GDM1 (cell line): ENCODE measurements at regions not wholly inside any gene's neighbourhood (a gene's known extent, or its start where the extent isn't known, plus 50 kb on each side); places are given as distances from the start of the nearest gene placed in this dataset.
A peak's percentile ranks its signal among the peaks of the same experiment; 100 is the strongest.

ENCODE experiments used
- DNase-seq: peaks from one replicate; lab custom pipeline; 2025; lab: John Stamatoyannopoulos, UW

DNA sequence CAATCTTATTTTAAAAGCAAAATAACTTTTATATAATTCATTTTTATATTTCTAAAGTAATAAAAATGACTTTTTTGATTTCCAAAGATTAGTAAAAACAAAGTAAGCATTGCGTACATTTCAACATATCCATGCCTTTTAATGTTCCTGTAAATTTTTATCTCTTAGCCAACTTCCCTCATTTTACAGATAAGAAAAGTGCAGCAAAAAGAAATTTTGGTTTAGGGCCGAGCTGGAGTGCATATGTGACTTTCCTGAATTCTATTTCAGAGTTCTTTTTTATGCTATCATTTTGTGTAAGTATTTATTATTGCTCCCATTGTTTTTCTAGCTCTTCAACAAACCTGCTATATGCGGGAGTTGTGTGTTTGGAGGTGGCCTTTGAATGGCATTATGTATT lies 195.3 kb downstream of the NHLRC3 start:
- no peak for DNase-seq

DNA sequence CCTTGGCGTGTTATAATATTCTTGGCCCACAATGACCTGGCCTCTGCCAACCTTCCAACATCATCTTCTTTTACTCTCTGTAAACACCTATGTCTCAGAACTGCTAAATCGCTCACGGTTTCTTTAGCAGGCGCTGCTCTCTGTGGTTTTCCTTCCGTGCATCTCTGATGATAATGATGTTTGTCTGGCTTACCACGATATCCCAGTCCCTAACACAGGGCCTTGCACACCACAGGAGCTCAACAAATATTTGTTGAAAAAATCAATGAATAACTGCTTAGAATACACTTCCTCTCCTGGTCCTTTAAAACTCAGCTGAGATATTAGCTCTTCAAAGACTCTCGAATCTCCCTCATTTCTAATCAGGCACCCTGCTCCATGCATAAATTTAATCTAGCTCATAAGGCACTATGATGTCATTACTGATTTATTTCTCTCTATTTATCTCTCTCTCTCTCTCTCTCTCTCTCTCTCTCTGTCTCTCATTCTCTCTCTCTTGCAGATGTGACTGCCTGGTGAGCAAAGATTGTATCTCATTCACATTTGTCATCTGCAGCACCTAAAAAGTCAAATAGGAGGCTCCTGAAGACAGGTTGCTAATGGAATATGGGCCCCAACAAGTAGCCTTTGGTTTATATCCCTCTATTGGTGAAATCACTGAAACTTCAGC lies 206.4 kb downstream of the NHLRC3 start:
- no peak for DNase-seq

DNA sequence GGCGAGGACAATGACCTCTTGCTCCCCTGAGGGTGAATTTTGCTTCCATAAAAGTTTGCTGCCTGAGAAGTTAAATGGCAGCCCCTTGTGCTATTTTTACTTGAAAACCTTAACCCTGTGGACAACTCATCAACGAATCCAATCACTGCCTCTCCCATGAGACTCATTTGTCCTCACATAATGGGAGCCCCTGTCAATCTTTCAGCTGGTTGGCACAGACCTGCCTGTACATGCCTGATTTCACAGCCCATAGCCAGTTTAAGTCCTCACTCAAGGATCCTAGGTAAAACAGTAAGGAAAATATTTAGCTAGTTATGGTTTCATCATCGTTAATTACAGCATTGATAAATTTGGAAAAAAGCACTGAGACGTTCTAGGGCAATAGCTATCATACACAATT lies 207.4 kb downstream of the NHLRC3 start:
- DNase-seq, result no peak

DNA sequence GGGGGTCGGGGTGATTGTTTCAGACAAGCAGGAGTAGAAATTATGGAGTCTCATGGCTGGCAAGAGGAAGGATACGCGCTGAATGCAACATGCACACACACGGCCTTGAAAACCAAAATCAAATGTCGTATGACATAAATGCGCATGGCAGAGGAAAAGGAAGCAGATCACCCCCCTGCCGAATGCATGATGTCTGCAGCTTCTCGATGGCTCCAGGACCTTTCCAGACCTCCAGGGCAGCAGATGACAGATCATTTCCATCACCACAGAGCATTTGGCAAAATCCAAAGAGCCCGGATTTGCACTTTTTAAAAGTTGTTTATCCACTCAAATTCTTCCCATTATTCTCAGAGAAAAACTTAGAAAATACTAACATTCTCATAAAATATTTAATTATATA lies 211.7 kb downstream of the NHLRC3 start:
- no peak for DNase-seq

DNA sequence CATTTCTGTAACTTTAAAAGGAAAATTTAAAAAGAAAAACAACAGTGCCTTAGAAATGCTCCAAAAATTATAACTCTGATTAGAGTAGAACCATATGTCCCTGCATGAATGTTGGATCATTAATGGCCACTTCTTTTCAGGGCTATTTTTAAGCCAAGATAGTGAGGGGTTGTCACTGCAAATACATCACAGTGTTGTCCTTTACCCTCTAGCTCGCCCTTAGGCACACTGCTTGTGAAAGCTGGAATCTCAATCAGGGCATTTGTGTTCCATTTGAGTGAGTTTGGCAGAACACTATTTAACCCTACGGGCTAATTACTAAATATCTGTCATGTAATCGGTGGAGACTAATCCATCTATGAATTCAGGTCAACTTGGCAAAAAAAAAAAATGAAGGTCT lies 212.2 kb downstream of the NHLRC3 start:
- no peak for DNase-seq

DNA sequence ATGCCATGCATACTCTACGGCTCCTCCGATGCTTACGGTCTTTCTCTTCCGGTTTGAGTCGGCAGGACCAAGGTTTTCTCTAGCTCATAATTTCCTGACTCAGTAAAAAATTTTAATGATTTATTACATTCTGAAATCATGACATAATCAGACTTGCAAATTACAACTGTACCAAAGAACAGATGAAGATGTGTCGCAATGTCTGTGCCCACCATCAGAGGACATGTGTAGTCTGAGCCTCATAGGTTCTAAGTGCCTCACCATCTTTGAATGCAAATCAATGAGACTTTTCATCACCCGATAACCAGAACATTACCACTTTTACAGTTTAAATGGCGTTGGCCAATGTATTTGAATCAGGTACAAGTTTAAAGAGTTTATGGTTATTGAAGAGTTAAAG lies 213.1 kb downstream of the NHLRC3 start:
- DNase-seq, result no peak

DNA sequence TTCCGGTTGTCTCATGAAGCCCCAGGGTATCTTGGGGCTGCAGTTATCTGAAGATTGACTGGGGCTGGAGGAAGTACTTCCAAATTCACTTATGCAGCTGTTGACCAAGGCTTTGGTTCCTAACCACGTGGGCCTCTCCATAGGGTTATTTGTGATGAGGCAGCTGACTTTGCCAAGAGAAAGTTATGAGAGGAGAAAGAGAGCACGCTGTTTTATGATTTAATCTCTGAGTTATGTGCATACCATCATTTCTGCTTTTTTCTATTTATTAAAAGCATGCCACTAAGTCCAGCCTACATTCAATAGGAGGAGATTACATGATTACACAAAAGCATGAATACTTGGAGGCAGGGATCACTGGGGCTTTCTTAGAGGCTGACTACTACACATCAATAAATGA lies 215.5 kb downstream of the NHLRC3 start:
- no peak for DNase-seq

DNA sequence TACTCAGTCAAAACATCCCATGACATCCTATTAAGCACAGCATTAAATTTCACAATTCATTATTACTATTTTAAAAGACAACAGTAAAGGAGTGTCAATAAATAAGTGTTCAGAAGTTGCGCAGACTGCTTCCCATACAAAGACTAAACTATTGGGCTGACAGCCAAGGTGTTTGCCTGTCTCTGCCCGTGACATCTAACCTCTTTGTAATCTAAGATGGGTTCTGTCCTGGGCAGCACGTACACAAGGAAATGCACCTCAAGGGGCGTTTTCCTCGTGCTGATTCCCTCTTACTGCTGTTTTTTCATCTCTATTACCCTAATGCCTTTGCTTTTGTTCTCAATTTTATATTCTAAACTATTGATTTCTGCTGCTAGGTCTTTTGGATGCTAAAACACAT lies 216.3 kb downstream of the NHLRC3 start:
- DNase-seq, result no peak

DNA sequence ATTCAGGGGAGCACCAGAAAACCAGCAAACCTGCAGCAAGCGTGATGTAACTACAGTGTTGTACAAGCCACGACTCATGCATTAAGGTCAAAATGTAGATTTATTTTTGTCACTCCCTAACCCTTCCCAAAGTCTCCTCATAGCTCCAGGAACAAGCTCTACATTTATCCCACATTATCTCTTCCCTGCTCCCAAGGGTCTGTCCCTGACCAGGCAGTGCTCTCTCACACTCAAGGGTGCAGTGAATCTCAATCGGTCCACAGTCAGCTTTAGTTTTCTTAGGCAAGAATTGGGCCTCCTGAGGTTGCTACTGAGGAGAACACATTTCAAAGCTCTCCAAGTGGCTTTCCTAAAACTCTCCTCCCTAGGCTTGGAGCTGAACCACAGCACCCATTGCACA lies 219.4 kb downstream of the NHLRC3 start:
- no peak for DNase-seq

DNA sequence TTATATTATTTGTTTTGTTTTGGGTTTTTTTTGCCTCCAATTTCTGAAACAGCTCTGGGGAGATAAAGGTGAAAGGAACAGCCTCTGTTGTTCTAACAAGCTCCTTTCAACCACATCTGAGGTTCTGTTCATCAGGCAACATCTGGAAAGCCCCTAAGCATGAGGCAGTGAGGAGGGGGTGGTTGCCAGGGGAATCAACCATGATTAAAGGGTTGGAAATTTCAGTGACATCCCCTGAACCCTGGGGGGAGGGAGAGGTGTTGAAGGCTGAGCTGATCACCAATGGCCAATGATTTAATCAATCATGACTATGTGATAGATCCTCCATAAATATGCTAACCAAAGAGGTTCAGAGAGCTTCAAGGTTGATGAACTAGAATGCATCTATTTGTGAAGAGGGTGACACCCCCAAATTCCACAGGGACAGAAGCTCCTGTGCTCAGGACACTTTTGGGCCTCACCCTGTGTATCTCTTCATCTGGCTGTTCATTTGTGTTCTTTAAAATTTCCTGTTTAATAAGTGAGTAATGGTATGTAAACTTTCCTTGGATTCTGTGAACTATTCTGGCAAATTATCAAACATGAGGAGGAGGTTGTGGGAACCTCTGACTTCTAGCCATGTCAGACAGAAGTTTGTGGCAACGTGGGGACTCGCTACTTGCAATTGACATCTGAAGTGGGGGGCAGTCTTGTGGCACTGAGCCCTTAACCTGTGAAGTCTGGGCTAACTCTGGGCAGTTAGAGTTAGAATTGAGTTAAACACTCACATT lies 221.3 kb downstream of the NHLRC3 start:
- DNase-seq, result no peak

DNA sequence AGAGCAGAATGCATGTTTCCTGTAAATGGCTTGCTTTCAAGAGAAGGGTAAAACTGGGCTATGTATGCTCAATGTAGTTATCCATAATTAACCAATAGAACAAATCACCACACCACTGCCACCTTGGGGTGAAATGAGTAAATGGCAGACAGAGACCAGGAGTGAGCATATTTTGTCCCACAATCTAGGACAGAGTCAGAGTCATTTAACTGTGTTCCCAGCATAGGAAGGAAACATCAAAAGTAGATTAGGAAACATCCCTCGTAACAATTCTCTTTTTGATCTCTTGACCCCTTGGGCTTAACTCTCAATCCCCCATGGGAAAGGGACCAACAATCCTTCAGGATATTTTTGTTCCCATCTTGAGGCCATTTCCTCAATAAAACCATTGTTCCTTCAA lies 224.8 kb downstream of the NHLRC3 start:
- peak; percentile 46 for DNase-seq

DNA sequence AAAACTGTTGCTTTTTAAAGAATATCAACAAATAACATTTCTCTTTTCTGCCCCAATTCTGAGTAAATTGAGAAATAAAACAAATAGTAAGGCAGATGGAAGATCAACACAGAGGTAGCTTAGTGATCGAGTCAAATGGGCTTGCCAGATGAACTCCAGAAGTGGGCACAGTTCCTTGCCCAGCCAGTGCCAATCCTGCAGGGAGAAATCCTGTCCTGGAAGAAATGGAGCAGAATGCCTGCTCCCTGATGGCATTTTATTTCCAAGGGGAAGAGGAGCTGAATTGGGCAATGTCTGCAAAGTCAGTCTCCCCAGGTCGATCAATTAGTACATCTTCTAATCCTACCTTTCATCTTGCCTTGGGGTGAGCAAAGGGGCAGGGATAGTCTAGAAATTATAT lies 225.3 kb downstream of the NHLRC3 start:
- DNase-seq, result no peak

DNA sequence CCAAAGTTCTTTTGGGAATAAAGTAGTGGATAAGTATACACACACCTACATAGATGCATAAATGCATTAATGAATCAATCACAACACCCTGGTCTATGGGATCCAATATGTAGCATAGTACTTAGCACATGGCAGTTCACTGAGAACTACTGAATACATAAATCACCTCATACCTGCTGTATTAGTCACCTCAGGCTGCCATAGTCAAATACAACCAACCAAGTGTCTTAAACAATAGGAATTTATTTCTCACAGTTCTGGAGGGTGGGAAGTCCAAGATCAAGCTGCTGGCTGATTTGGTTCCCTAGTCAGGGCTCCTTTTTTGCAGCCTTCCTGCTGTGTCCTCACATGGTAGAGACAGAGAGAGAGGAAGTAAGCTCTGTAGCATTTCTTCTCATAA lies 228.2 kb downstream of the NHLRC3 start:
- DNase-seq, result no peak

DNA sequence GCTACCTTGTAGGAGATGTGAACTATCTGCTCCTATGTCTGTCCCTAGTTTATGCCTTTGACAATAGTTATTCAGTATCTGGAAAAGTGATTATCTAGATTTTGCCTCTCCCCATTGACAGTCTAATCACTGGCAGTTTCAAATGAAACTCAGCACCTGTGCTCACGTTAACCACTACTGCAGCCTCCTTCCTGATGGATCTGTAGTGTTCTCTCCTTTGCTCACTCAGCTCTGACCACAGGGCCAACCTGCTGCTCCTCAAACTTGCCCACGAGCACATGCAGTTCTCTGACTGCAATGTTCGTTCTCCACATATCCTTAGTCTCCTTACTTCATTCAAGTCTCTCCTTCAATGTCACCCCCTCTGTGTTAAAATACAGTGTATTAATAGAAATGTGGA lies 230.1 kb downstream of the NHLRC3 start:
- DNase-seq, result no peak

DNA sequence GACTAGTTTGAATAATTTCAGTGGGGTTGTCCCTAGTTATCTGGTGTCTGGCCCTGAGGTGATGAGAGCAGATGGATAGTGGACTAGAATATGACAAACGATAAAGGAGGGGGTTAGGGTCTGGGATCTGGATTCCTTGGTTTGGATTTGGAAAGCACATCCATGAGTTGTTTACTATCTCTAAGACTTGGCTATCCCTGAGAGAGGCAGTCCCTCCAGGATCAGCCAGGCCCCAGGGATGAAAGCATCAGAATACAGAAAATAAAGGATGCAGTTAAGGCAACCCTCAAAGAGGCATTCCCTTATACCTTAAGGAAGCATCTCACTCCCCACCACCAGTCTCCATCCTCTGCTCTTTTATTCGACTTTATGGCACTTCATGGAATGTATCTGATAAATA lies 230.7 kb downstream of the NHLRC3 start:
- DNase-seq, result no peak

DNA sequence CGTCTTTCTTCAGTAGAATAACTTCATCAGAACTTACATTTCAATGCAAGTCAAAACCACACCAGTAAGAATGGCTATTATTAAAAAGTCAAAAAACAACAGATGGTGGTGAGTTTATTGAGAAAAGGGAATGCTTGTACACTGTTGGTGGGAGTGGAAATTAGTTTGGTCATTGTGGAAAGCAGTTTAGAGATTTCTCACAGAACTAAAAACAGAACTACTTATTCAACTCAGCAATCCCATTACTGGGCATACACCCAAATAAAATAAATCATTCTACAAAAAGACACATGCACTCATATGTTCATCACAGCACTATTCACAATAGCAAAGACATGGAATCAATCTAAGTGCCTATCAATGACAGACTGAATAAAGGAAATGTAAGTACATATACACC lies 231.2 kb downstream of the NHLRC3 start:
- DNase-seq, result no peak

DNA sequence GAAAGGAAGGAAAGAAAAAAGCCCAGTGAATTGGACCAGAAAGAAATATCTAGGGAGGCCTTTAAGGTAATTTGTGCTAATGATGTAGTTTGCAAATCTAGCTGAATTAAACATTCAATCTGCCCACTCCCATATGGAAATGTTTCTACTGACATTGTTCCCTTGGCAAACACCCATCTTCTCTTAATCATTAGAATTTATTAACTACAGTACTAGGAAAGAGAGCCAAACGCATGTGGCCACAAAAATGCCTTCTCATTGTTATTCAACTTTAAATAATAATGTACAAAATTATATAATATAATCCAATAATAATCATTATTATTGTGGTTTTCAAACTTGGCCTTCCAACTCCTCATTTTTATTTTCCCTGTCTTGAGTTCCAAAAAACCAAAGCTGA lies 234.7 kb downstream of the NHLRC3 start:
- no peak for DNase-seq

DNA sequence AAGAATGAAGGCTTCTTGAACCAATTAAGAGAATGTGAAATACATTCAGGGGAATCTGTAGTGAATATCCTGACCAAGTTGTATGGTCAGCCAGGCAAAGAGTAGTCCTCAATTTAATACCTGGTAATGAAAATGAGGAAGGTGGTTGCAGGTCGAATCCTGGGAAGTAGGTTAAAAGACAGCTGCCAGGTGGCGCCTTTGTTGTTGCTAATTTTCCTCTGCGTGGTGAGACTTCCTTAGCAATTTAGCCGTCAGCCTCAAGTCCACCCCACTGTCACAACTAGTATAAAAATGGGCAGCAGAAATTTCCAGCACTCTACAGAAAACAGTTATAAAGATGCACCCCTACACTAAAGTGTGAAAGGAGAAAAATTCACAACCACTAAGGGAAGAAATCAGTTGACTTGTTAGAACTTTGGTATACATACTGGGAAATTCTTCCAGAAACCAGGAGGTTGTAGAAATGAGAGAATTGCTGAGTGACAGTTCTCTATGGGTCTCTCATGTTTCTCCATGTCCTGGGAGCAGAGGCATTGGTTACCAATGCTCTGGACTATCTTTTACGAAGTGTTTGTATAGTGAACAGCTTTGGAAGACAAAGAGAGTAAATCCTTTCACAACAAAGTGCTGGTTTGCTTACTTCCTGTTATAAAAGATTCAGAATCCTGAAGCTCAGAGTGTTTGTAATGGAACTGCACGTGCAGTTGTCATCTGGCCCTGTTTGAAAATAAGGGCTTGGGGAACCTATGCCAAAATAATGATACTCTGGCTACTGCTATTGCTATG lies 235.9 kb downstream of the NHLRC3 start:
- DNase-seq, result no peak

DNA sequence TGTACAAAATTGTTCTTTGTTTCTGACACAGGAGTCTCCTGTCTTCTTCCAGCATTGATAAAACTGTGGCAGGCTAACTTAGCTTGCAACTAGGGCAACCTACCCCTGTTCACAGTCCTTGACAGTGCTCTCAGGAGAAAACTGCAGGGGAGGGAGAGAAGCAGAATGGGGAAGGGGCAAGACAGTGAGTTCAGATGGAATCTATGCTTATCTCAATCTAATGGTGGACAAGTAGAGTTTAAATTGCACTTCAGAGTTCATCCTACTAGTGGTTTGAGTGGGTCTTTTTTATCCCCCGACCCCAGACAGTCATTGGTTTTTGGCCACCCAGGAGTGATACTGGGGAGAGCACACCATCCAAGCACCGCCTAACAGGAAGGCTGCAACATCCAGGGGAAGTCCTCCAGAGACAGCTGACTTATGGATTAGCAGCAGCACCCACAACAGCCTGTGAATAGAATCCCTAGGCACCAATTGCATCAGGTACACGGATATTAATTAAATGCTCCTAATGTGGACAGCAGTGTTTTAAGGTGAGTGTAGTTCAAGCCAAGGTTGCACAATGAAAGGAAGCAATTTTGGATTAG lies 236.6 kb downstream of the NHLRC3 start:
- no peak for DNase-seq

DNA sequence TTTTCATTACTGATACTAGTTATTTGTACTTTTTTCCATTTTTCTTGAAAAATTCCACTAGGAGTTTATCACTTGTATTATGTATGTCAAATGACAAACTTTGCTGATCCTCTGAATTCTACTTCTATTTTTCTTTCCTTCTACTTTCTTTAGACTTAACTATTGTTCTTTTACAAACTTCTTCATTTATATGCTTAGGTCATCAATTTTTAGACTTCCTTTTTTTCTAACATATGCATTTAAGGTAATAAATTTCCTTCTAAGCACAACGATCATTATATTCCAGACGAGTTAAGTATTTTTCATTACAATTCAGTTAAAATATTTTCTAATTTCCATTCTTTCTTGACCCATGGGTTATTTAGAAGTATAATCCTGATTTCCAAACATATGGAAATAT lies 240.8 kb downstream of the NHLRC3 start:
- DNase-seq, result no peak

DNA sequence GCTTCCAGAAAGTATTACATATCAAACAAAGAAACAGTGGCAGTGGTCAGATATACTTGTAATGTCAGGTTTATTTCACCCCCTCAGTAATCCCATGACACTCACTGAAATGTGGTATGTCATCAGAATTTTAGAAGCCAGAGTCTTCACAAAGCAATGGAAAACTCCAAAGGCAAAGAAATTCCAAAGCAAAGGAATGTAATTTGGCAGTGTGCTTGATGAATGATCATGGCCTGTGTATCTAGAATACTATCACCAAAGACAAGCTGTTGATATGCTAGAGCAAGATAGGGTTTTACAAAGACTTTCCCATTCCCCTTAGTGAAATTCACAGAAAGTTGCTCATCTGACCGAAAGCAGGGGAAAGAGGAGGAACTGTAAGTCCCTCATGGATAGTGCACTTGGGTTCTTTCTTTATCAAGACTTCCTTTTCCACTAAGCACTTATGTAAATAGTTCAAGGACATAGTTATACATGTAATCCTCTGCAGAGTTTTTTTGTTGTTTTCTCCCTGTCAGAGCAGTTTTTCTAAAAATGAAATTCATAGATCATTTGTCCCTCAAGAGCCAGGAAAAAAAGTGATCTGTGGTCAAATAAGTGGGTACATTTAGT lies 243.4 kb downstream of the NHLRC3 start:
- no peak for DNase-seq

DNA sequence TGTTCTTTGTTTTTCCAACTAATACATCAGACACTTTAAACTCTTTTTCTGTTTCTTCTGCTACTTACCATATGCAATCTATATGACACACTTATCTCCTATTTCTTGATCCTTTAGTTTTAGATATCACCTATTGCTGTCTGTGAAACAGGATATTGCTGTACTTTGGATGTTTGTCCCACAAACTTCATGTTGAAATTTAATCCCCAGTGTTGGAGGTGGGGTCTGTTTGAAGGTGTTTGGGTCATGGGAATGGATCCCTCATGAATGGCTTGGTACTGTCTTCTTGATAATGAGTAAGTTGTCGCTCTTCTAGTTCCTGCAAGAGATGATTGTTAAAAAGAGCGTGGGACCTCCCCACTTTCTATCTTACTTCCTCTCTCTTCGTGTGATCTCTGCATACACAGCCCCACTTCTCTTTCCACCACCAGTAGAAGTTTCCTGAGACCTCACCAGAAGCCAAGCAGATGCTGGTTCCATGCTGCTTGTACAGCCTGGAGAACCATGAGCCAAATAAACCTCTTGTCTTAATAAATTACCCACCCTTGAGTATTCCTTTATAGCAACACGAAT lies 244.2 kb downstream of the NHLRC3 start:
- no peak for DNase-seq
